Dermis microvascular lymphatic vessel endothelial cell (primary cell): ENCODE measurements at regions not wholly inside any gene's neighbourhood (a gene's known extent, or its start where the extent isn't known, plus 50 kb on each side); places are given as distances from the start of the nearest gene placed in this dataset.

Experiments
- DNase-seq, 2 donors: peaks; one replicate each; pipeline versions ENCODE4 v3.0.0 to v3.0.0-alpha.2; 2010; ENCODE audit warnings: low read depth in 2 of 2

GRCh38 chr11:96893988-96894387 is 504.2 kb downstream of the JRKL start:
- DNase-seq = no peak

GRCh38 chr11:96894587-96894986 is 504.8 kb downstream of the JRKL start:
- DNase-seq = no peak

GRCh38 chr11:96899971-96900370 is 510.2 kb downstream of the JRKL start:
- DNase-seq = no peak

- no peak for DNase-seq
These were observed 515.3 kb downstream of the JRKL start for GRCh38 chr11:96905143-96905542.

GRCh38 chr11:96905663-96906062 is 515.9 kb downstream of the JRKL start:
- no peak for DNase-seq

- DNase-seq = no peak
These were observed 516.7 kb downstream of the JRKL start for GRCh38 chr11:96906476-96906875.

- DNase-seq = no peak
These were observed 536.0 kb downstream of the JRKL start for GRCh38 chr11:96925862-96926261.

GRCh38 chr11:96940227-96940626 is 550.4 kb downstream of the JRKL start:
- DNase-seq = no peak

- DNase-seq = no peak
These were observed 553.0 kb downstream of the JRKL start for GRCh38 chr11:96942855-96943254.

GRCh38 chr11:96943970-96944369 is 554.2 kb downstream of the JRKL start:
- DNase-seq = no peak

GRCh38 chr11:96948066-96948465 is 558.3 kb downstream of the JRKL start:
- no peak for DNase-seq

- no peak for DNase-seq
These were observed 559.7 kb downstream of the JRKL start for GRCh38 chr11:96949464-96949863.

- no peak for DNase-seq
These were observed 564.9 kb downstream of the JRKL start for GRCh38 chr11:96954587-96955242.

- DNase-seq = no peak
These were observed 570.7 kb downstream of the JRKL start for GRCh38 chr11:96960476-96960875.

- DNase-seq = no peak
These were observed 571.1 kb downstream of the JRKL start for GRCh38 chr11:96960926-96961325.

GRCh38 chr11:96961931-96962330 is 572.1 kb downstream of the JRKL start:
- DNase-seq = no peak

GRCh38 chr11:96963375-96963774 is 573.6 kb downstream of the JRKL start:
- DNase-seq = no peak

- DNase-seq = no peak
These were observed 574.8 kb downstream of the JRKL start for GRCh38 chr11:96964661-96965060.

GRCh38 chr11:96967616-96968015 is 577.8 kb downstream of the JRKL start:
- DNase-seq = no peak

- DNase-seq = no peak
These were observed 579.4 kb downstream of the JRKL start for GRCh38 chr11:96969251-96969650.

GRCh38 chr11:96978751-96979150 is 588.9 kb downstream of the JRKL start:
- no peak for DNase-seq

- no peak for DNase-seq
These were observed 596.7 kb downstream of the JRKL start for GRCh38 chr11:96986516-96986915.

- DNase-seq = no peak
These were observed 601.1 kb downstream of the JRKL start for GRCh38 chr11:96990914-96991313.

GRCh38 chr11:97000481-97000880 is 610.7 kb downstream of the JRKL start:
- DNase-seq = no peak
